ENCODE measurements at regions not wholly inside any gene's neighbourhood (a gene's known extent, or its start where the extent isn't known, plus 50 kb on each side); places are given as distances from the start of the nearest gene placed in this dataset.

GRCh38 chr17:71495420-71495819, 625.4 kb upstream of the SOX9 start:
- H3K14ac ChIP-seq (replicated peaks; ENCODE audit: low read depth, low read length), result no peak overlapping the region
- peaks cover 2% of the 10 kb centered on the region; the same call in 1 of the 2 replicates for H3K4me1 ChIP-seq (ENCODE audit: control insufficient read depth, insufficient read depth, low read length)
- no peak overlapping the region for H2AK9ac ChIP-seq (replicated peaks; ENCODE audit: low read depth, low read length, poor library complexity)
- no peak overlapping the region for H3K4me2 ChIP-seq (ENCODE audit: low read depth, low read length)
- H2BK20ac ChIP-seq (ENCODE audit: low read depth, low read length), result no peak overlapping the region
- BruUV-seq (replicated peaks), result no TSS peak
- no peak overlapping the region for H3K4me3 ChIP-seq (ENCODE audit: insufficient read depth, low read depth, low read length)
- no peaks in the 10 kb centered on the region for H3K36me3 ChIP-seq (ENCODE audit: control insufficient read depth, insufficient read depth, low read length)
- no peak overlapping the region for H2AFZ ChIP-seq (replicated peaks; ENCODE audit: low read length, poor library complexity)
- in situ Hi-C loops (cut with MboI; ENCODE audit: low sequenced_read_pairs), result no loop called here
- H3K27ac ChIP-seq (ENCODE audit: insufficient read depth, low read length), result no peak overlapping the region
- dilution Hi-C loops (cut with HindIII; ENCODE audit: low sequenced_read_pairs, unreplicated experiment), result no loop called here
- TF ChIP-seq USF2 (IDR thresholded peaks at IDR 0.05; ENCODE audit: low read depth, low read length) (no peak), MAFK (IDR thresholded peaks at IDR 0.05; ENCODE audit: low read depth, low read length) (no peak), RCOR1 (IDR thresholded peaks at IDR 0.05; ENCODE audit: insufficient replicate concordance, low read length) (no peak), CEBPB (IDR thresholded peaks at IDR 0.05; ENCODE audit: low read depth, low read length) (no peak), POLR2A (IDR thresholded peaks at IDR 0.05; ENCODE audit: low read depth, low read length) (no peak), ELK1 (IDR thresholded peaks at IDR 0.05; ENCODE audit: borderline replicate concordance, low read depth, low read length) (no peak)
- no peak overlapping the region for H3K23ac ChIP-seq (ENCODE audit: low read depth, low read length)
- H4K8ac ChIP-seq (ENCODE audit: low read depth in 2 of 2, low read length in 2 of 2), result no peak overlapping the region
- no peak overlapping the region for H3K9ac ChIP-seq (ENCODE audit: low read depth, low read length)
- no peak overlapping the region for H4K91ac ChIP-seq (ENCODE audit: insufficient read depth, low read depth, low read length)
- CTCF ChIA-PET, result no interaction called here
- H2BK15ac ChIP-seq (ENCODE audit: low read depth, low read length), result no peak overlapping the region
- DNase-seq (no peak), ATAC-seq (ENCODE audit: low read depth) (no peak)
- intact Hi-C loops (cut with micrococcal nuclease), result no loop called here
- POLR2A ChIA-PET (ENCODE audit: unreplicated experiment), result no interaction called here
- H3K9me1 ChIP-seq (ENCODE audit: insufficient read depth, low read length), result no peaks in the 10 kb centered on the region
- no peak overlapping the region for H4K5ac ChIP-seq (ENCODE audit: low read depth, low read length)
- no peak overlapping the region for H2BK5ac ChIP-seq (ENCODE audit: low read depth, low read length, poor library complexity, severe bottlenecking)
- no peaks in the 10 kb centered on the region for H3K27me3 ChIP-seq (ENCODE audit: control insufficient read depth, insufficient read depth, low read length)
- no peaks in the 10 kb centered on the region for H3K79me1 ChIP-seq (ENCODE audit: low read depth in 1 of 2, low read length in 2 of 2)
- no peaks in the 10 kb centered on the region for H4K20me1 ChIP-seq (ENCODE audit: insufficient read depth, low read length)
- no peak overlapping the region for H3K56ac ChIP-seq (ENCODE audit: extremely low read depth, insufficient read depth, low read length)
- no peak overlapping the region for H3K4ac ChIP-seq (ENCODE audit: low read depth, low read length)
- H2BK120ac ChIP-seq (ENCODE audit: low read depth, low read length), result no peak overlapping the region
- no peak overlapping the region for H2AK5ac ChIP-seq (ENCODE audit: low read depth, low read length)
- no peak overlapping the region; the same call in 1 of the 2 replicates for H3K18ac ChIP-seq (ENCODE audit: low read depth, low read length)
- no peaks in the 10 kb centered on the region for H3K9me3 ChIP-seq (ENCODE audit: control insufficient read depth, insufficient read depth, low read length)

Data from IMR-90 (cell line).